ENCODE measurements at regions not wholly inside any gene's neighbourhood (a gene's known extent, or its start where the extent isn't known, plus 50 kb on each side); places are given as distances from the start of the nearest gene placed in this dataset.
A peak's percentile ranks its signal among the peaks of the same experiment; 100 is the strongest.
"Not testable (repeated sequence)": the region's sequence is repeated elsewhere in the genome, so short reads cannot be mapped to it uniquely, and the experiment has no call there.

- DNase-seq = peak; percentile 45
These were observed 134.5 kb upstream of the KLF3 start for GRCh38 chr4:38529189-38530115.

GRCh38 chr4:38530486-38530885, 133.5 kb upstream of the KLF3 start:
- no peak for DNase-seq

- DNase-seq = no peak
These were observed 132.8 kb upstream of the KLF3 start for GRCh38 chr4:38531141-38531727.

GRCh38 chr4:38532908-38533499, 131.0 kb upstream of the KLF3 start:
- no peak for DNase-seq

DNA sequence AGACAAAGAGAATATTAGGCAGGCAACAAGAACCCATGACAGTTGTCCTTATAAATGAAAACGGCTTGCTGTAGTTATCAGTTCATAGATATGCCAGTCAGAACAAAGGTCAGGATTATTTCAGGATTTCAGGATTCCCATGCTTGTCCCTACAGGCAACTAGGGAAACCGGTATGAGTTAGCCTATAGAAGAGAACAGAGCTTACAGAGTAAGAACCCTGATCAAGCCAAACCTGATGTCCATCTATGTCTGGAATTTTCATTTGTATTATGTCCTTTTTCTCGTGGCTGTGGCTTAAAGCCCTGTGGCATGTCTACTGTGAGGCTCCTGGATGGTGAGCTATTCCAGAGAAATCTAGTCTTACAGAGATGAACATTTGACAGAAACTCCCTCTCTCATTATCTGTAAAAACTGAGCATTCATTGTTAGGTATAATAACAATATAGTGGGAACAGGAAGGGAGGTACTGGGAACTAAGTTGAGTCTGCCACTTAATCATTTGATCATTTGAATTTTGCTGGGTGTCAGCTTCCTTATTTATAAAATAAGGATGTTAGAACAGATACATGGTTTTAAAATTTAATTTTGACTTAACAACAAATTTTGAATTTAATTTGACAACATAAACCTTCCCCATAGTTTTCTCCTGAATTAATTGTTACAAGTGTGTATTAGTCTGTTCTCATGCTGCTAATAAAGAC, 129.5 kb upstream of the KLF3 start:
- DNase-seq = no peak

GRCh38 chr4:38535071-38535470, 128.9 kb upstream of the KLF3 start:
- DNase-seq = not testable (repeated sequence)

DNA sequence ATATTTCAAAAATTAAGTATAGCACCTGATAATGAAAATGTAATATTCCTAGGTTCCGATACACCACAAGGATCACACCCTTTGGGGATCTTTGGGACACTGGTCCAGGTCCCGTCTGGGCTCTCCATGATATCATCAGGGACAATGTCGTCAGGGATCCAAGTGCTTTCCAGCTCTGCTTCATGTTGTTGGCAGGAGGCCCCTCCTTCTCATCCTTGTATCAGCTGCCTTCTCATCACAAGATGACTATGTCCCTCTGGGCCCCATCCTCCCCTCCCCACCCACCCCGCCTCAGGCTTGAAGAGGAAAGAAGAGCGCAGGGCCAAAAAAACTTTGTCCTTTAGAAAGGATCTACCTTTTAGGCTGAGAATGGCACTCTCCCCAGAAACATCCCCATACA, 128.3 kb upstream of the KLF3 start:
- DNase-seq = no peak

DNA sequence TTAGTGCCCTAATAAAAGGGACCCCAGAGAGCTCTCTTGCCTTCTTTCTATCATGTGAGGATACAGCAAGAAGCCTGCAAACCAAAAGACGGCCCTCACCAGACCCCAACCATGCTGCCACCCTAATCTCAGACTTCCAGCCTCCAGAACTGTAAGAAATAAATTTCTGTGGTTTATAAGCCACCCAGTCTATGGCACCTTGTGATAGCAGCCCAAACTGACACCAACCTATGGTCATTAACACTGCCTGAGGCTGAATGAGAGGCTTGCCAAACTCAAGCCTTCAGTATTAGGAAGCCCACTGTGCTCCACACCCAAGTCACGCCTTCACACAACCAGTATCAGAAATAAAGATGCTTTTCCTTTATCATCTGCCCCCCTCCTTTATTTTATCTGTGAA, 127.3 kb upstream of the KLF3 start:
- no peak for DNase-seq

- DNase-seq = no peak
These were observed 126.3 kb upstream of the KLF3 start for GRCh38 chr4:38537666-38538065.

GRCh38 chr4:38538517-38538916, 125.5 kb upstream of the KLF3 start:
- no peak for DNase-seq

GRCh38 chr4:38539501-38539900, 124.5 kb upstream of the KLF3 start:
- no peak for DNase-seq

- DNase-seq = no peak
These were observed 116.9 kb upstream of the KLF3 start for GRCh38 chr4:38547052-38547451.

DNA sequence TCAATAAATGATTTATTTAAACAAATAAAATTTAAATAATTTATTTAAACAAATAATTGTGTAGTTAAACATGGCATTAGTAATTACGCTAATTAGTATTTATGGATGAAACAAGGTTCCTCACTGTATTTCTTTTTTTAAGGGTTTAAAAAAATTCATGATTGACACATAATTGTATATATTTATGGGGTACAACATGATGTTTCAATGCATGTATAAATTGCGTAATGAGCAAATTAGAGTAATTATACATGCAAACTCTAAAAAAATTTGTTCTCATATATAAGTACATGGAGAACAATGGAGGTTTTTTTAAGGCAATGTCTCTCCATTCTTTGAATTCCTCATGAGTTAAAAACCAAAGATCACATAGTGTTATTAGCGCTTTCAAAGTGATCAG, 115.7 kb upstream of the KLF3 start:
- DNase-seq = no peak

DNA sequence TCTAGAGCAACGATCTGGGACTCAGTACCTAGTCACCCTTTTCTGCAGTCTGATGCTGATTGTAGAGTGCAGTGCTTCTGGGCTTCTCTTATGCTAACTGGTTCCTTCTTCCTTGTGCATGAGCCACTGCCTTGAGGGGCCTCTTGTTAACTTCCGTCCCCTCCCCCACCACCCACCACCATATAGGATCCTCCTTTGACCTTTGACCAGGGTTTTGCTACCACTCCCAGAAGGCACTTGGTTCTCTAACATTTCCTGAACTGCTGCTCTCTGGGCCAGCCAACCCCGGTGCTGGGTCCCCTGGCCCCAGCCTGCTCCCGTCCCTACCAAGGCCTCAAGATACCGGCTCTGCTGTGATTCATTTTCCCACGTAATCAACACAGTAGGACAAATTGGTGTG, 104.6 kb upstream of the KLF3 start:
- DNase-seq = no peak

DNA sequence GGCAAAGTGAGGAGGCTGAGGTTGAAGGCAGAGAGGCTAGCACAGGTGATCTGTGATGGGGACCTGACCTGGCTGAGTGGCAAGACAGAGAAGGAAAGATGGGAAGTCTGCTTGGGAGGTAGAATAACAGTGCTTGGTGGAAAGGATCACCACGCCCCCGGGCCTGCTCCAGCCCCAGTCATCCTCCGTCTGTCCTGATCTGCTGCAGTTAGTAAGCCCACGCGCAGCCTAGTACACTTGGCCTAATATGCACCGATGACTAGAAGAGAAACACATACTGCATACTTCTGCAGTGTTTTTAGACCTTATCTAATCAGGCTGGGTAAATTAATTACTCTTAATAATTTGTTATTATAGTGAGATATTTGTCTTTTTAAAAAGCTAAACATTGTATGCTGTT, 103.7 kb upstream of the KLF3 start:
- no peak for DNase-seq

DNA sequence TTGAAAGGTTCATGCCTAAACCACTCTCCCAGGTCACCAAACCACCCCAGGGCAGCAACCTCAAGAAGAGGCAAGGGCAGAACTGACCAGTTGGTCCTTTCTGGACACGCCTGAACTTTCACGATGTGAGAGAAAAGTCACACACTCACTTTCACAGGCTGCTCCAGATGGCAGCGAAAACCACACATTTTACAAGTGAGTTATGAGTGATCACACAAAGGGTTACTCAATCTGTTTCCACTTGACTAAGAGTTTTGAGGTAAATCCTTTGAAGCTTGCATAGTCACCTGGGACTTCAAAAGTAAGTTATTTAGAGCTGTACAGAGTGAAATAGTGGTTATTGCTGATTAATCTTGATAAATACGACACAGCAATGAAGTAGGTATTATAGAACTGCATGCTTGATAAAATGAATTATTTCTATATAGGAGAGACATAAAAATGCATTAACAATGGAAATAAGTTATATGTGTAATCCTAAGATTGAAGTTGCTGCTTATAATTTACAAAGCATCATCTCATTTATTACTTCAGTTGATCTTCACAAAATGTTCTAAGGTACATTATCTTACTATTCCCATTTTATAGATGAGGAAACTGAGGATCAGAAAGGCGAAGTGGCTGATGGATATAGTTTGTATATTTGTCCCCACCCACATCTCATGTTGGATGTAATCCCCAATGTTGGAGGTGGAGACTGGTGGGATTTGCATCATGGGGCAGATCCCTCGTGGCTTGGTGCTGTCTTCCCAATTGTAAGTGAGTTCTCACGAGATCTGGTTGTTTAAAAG, 103.0 kb upstream of the KLF3 start:
- no peak for DNase-seq

DNA sequence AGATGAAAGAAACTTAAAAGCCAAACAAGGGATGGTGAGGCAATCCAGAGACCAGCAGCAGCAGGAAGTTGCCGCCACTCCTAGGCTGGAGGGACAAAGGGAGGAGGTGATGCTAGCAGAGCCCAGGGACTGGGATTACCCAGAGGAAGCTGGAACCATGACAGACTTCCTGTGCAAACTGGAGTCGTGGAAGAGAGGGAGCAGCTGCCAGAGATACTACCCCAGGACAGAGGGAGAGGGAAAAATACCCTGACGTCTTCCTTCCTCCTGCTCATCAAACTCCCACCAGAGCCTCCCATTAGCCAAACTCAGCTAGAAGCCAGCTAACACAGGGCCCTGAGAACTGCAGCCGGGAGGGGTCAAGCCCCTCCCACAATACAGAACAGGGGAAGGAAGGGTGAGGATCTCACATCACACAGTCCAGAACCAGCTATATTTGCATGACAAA, 101.2 kb upstream of the KLF3 start:
- no peak for DNase-seq

DNA sequence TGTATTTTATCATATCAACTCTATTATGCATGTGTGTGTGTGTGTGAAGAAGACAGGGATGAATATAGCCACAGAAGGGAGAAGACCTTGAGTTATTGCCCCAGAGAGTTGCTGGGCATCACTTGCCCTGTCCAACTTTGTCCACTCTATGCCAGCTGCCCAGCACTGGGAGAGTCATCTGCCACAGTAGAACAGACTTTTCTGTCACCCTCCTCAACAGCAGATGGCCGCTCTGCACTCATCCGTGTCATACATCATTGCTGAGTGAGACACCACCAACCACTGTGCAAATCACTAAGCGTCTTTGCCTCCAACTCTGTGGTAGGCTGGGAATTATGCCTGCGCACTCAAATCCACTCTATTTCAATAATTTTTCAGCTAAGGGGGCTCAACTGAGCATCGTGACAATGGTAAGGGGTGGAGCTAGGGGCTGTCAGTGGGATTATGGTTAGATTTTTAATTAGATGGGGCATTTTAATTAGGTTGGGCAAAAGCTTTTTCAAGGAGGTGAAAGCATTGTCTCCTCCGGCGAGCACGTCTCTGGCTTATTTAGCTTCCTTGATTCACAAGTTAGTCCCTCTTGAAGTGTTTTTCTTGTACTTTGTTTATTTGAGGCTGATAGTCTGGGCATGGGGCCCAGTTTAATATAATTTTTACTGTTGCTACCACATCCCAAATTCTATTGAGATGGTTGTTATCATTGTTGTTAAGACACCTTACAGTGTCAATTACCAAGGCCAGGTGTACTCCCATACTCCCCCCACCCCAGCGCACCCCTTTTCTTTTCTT, 100.1 kb upstream of the KLF3 start:
- DNase-seq = no peak

- DNase-seq = no peak
These were observed 98.5 kb upstream of the KLF3 start for GRCh38 chr4:38565271-38566199.

DNA sequence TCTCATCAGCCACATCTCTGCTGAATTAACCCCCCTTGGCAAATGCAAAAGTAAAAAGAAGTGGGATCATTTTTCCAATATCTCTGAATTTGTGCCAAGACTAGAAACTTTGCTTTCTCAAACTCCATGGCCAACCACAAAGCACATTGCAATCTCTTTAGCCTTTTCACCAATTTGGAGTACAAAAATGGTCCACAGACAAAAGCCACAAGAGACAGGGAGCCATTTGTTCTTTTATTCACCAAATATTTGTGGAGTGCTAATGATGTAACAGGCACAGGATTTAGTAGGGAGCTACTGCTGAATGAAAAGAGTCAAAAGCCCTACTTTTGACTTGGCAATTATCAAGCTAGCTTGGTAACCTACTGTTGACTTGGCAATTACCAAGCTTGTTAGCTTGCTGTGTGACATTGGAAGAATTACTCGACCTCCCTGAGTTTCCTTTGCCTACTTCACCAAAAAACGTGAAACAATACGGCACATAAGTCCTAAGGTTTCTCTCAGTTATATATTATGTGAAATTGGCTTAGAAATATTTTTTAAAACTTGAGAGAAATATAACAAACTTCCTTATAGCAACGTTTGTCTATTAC, 97.1 kb upstream of the KLF3 start:
- DNase-seq = no peak
